GM06990 (cell line): ENCODE measurements at regions not wholly inside any gene's neighbourhood (a gene's known extent, or its start where the extent isn't known, plus 50 kb on each side); places are given as distances from the start of the nearest gene placed in this dataset.

Experiments
- DNase-seq: peaks from one replicate; pipeline ENCODE4 v3.0.0-alpha.2; 2011; ENCODE audit not compliant: insufficient read length; ENCODE audit errors: extremely low read depth
- H3K27me3 ChIP-seq: replicated peaks from 2 replicates; pipeline ENCODE4 v1.6.0; 2011; ENCODE audit warnings: low read length; ENCODE audit not compliant: control insufficient read depth, insufficient read depth
- H3K36me3 ChIP-seq: 2 replicates; pipeline ENCODE4 v1.5.1; 2011; ENCODE audit warnings: low read length; ENCODE audit not compliant: control insufficient read depth, insufficient read depth
- H3K4me3 ChIP-seq: replicated peaks from 2 replicates; pipeline ENCODE4 v1.5.1; 2011; ENCODE audit warnings: low read depth, mild to moderate bottlenecking, control low read depth, low read length
- TF ChIP-seq, protein P1 (sequence below): IDR thresholded peaks from 2 replicates; pipeline ENCODE4 v1.5.1; 2011; ENCODE audit warnings: low read length, control low read depth, mild to moderate bottlenecking, inconsistent platforms; ENCODE audit not compliant: insufficient read depth, poor library complexity, severe bottlenecking

DNA sequence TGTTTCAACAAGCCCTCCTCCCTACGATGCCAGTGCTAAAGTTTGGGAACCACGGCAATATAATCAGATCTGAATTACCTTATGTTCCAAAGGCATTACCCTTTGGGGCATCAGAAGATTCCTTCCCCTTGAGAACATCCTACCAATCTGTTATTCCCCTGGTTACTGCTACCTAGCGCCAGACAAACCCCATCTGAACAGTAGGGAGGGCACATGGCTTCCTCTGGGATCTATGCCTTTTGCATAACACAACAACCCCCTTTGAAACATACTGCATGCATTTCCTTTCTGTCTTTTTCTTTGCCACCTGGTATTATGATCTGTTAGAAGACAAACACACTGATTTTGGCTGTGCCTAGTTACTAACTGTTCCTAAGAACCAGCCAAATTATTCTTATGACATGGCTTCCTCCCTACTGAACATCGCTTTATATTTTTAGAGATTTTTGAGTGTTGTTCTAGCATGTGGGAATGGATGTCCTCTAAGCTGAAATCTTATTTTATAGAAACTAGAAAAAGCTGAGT, 103.9 kb upstream of the DAPK1 start:
- no peak for DNase-seq
- Histone ChIP-seq H3K27me3 (no peaks in the 10 kb centered on the region; the same call in 1 of the 2 replicates), H3K4me3 (no peak overlapping the region), H3K36me3 (no peaks in the 10 kb centered on the region)
- TF ChIP-seq, protein P1, sequence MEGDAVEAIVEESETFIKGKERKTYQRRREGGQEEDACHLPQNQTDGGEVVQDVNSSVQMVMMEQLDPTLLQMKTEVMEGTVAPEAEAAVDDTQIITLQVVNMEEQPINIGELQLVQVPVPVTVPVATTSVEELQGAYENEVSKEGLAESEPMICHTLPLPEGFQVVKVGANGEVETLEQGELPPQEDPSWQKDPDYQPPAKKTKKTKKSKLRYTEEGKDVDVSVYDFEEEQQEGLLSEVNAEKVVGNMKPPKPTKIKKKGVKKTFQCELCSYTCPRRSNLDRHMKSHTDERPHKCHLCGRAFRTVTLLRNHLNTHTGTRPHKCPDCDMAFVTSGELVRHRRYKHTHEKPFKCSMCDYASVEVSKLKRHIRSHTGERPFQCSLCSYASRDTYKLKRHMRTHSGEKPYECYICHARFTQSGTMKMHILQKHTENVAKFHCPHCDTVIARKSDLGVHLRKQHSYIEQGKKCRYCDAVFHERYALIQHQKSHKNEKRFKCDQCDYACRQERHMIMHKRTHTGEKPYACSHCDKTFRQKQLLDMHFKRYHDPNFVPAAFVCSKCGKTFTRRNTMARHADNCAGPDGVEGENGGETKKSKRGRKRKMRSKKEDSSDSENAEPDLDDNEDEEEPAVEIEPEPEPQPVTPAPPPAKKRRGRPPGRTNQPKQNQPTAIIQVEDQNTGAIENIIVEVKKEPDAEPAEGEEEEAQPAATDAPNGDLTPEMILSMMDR = no peak

DNA sequence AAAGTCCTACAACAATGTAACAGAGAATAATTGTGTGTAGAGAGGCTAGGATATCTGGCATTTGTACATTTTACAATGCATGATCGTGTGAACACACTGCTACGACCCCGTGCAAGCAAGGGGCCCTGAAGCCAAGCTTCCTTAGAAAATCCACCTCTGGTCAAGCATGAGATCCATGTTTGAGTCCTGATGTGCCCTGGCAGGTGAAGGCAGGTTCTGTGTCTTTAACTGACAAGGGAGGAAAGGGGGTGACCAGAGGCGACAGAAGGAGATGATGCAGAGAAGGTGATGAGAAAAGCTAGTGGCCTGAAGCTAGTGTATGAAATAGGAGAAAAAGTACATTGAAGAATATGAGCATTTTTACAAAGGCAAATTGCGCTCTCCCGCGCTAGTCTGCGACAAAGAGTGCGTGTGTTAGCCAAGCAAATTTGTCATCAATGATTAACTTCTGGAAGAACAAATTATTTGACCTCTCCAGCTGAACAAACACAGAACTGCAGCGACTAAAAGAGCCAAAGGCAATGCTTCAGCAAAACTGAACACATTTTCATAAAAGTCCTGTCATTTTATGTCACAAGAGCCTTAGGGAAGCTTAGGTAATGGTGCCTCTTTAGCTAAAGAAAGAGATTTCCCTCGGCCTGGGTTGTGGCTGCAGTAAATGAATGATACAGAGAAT, 101.7 kb upstream of the DAPK1 start:
- Histone ChIP-seq H3K36me3 (no peaks in the 10 kb centered on the region), H3K4me3 (no peak overlapping the region), H3K27me3 (no peaks in the 10 kb centered on the region; the same call in 1 of the 2 replicates)
- TF ChIP-seq, protein P1 = no peak
- no peak for DNase-seq

- Histone ChIP-seq H3K27me3 (no peaks in the 10 kb centered on the region), H3K4me3 (no peak overlapping the region), H3K36me3 (no peaks in the 10 kb centered on the region)
- no peak for DNase-seq
- TF ChIP-seq, protein P1 = no peak
Observed at GRCh38 chr9:87401681-87402080, 96.0 kb upstream of the DAPK1 start.

- H3K4me3 ChIP-seq = no peak overlapping the region
- TF ChIP-seq, protein P1 = no peak
- no peaks in the 10 kb centered on the region for H3K27me3 ChIP-seq
- H3K36me3 ChIP-seq = no peaks in the 10 kb centered on the region
- no peak for DNase-seq
Observed at GRCh38 chr9:87402537-87402936, 95.1 kb upstream of the DAPK1 start.

DNA sequence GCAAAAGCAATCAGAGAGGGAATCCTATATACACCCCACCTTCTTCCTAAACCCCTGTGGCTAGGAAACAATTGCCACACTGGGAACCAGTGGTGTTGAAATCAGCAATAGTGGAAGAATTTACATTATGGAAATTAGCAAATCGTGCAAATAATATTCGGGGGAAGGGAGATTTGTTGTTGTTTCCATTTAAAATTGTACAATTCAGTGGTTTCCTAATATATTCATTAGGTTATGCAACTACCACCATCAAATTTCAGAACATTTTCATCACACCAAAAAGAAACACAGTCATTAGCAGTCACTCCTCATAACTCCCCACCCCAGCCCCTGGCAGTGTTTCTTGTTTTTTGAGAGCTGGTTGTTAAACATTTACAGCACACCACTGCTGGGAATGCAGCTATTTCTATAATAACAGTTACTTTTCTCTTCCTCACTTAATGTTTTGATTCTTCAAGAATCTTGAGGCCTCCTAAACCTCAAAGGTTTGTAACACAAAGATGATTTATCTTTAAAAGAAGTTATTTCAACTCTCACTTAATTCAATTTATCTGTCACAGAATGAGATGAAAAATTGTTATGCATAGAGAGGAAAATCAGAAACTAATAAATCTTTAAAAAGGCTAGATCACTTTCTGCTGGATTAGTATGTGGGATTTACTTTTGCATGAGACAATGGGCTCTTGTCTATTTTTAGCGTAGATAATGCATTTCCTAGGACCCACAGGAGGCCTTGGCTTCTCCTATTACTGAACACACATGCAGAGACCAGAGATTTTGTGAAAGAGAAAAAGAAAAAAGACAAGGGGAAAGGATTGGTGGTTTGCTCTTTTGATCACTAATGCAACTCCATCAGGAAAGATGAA, 91.8 kb upstream of the DAPK1 start:
- Histone ChIP-seq H3K36me3 (no peaks in the 10 kb centered on the region), H3K4me3 (no peak overlapping the region), H3K27me3 (no peaks in the 10 kb centered on the region)
- TF ChIP-seq, protein P1 = no peak
- DNase-seq = no peak
